H1 (cell line): ENCODE measurements at regions not wholly inside any gene's neighbourhood (a gene's known extent, or its start where the extent isn't known, plus 50 kb on each side); places are given as distances from the start of the nearest gene placed in this dataset.

ENCODE experiments used
- CTCF ChIA-PET: fragments of 300-600 bp; sonication (Branson Sonifier 250); formaldehyde crosslinking; loops from one replicate; lab custom pipeline; 2021; ENCODE audit not compliant: partially characterized antibody; lab: Charles Lee
- POLR2A ChIA-PET: fragments of 300-600 bp; sonication (Branson Sonifier 250); formaldehyde crosslinking; loops from one replicate; lab custom pipeline; 2021; ENCODE audit warnings: inconsistent platforms; ENCODE audit not compliant: partially characterized antibody; lab: Charles Lee
- DNase-seq, 2 experiments: peaks; one replicate each; pipeline versions ENCODE4 v3.0.0 to v3.0.0-alpha.2; 2010 to 2022; ENCODE audit warnings: low spot score in 2 of 2, low read depth in 1 of 2, mixed read lengths in 1 of 2
- FAIRE-seq: peaks from 2 replicates; lab custom pipeline; 2011; peaks lifted over from hg19 to GRCh38; lab: Jason Lieb, UNC
- H2AFZ ChIP-seq: 2 replicates; pipeline ENCODE4 v1.8.1; 2012; ENCODE audit warnings: low read length, inconsistent platforms
- H2AK5ac ChIP-seq: 2 replicates; pipeline ENCODE4 v1.6.1; 2013; ENCODE audit warnings: low read depth, low read length
- H2BK120ac ChIP-seq: replicated peaks from 2 replicates; pipeline ENCODE3; 2013; ENCODE audit warnings: low read depth, low read length, inconsistent platforms
- H2BK12ac ChIP-seq: 2 replicates; pipeline ENCODE4 v1.6.1; 2013; ENCODE audit warnings: low read depth, low read length
- H2BK15ac ChIP-seq: 2 replicates; pipeline ENCODE4 v1.6.1; 2013; ENCODE audit warnings: low read length
- H2BK20ac ChIP-seq: 2 replicates; pipeline ENCODE4 v1.6.1; 2013; ENCODE audit warnings: low read length
- H2BK5ac ChIP-seq: 2 replicates; pipeline ENCODE4 v1.6.1; 2013; ENCODE audit warnings: low read depth, low read length
- H3K14ac ChIP-seq: 2 replicates; pipeline ENCODE4 v1.6.1; 2013; ENCODE audit warnings: inconsistent platforms; ENCODE audit not compliant: insufficient read length
- H3K18ac ChIP-seq: 2 replicates; pipeline ENCODE4 v1.6.1; 2013; ENCODE audit warnings: low read length; ENCODE audit errors: extremely low read depth
- H3K23ac ChIP-seq: 2 replicates; pipeline ENCODE4 v1.6.1; 2013; ENCODE audit warnings: inconsistent platforms; ENCODE audit not compliant: insufficient read length
- H3K23me2 ChIP-seq: 2 replicates; pipeline ENCODE4 v1.6.1; 2013; ENCODE audit warnings: low read depth, low read length
- H3K27ac ChIP-seq: 2 replicates; pipeline ENCODE4 v1.6.1; 2011; ENCODE audit warnings: low read depth, low read length, inconsistent platforms
- H3K27me3 ChIP-seq, 4 experiments: replicated peaks in 1 of 4; 1 replicate in 1 of 4; 2 replicates in 3 of 4; pipeline versions ENCODE4 v1.6.1 to v1.8.1; 2011 to 2013; ENCODE audit warnings: low read length in 3 of 4, mild to moderate bottlenecking in 3 of 4, inconsistent platforms in 2 of 4, mixed read lengths in 2 of 4, moderate library complexity in 1 of 4; ENCODE audit not compliant: control insufficient read depth in 3 of 4, insufficient read depth in 3 of 4; ENCODE audit errors: extremely low read depth in 1 of 4
- H3K36me3 ChIP-seq, 4 experiments: 2 replicates each; pipeline versions ENCODE4 v1.6.1 to v1.8.1; 2011 to 2013; ENCODE audit warnings: mild to moderate bottlenecking in 4 of 4, low read length in 3 of 4, moderate library complexity in 2 of 4, control low read depth in 1 of 4, inconsistent platforms in 1 of 4; ENCODE audit not compliant: insufficient read depth in 4 of 4, control insufficient read depth in 2 of 4
- H3K4ac ChIP-seq: replicated peaks from 2 replicates; pipeline ENCODE3; 2013; ENCODE audit warnings: low read length, low read depth, mixed read lengths, inconsistent platforms; ENCODE audit not compliant: insufficient read length
- H3K4me1 ChIP-seq, 4 experiments: replicated peaks in 1 of 4; 1 replicate in 1 of 4; 2 replicates in 3 of 4; pipeline versions ENCODE4 v1.6.1 to v1.8.1; 2011 to 2013; ENCODE audit warnings: low read length in 3 of 4, inconsistent platforms in 2 of 4, mixed read lengths in 1 of 4; ENCODE audit not compliant: insufficient read depth in 4 of 4, control insufficient read depth in 3 of 4
- H3K4me2 ChIP-seq, 2 experiments: 2 replicates each; pipeline versions ENCODE4 v1.6.1 to v1.8.1; 2011 to 2013; ENCODE audit warnings: low read depth in 2 of 2, low read length in 2 of 2, control low read depth in 1 of 2, inconsistent platforms in 1 of 2, mild to moderate bottlenecking in 1 of 2; ENCODE audit not compliant: insufficient read depth in 1 of 2
- H3K4me3 ChIP-seq, 4 experiments: fragments of 200-600, 300-600 bp in 1 of 4; sonication (generic), shearing (Covaris generic), sonication (Bioruptor Twin) in 1 of 4; 2 replicates each; pipeline versions ENCODE4 v1.5.1 to v1.8.1; 2011 to 2016; ENCODE audit warnings: low read length in 4 of 4, low read depth in 3 of 4, control low read depth in 2 of 4, inconsistent platforms in 2 of 4, mild to moderate bottlenecking in 2 of 4, mixed read lengths in 1 of 4, moderate library complexity in 1 of 4; ENCODE audit not compliant: insufficient read depth in 2 of 4; ENCODE audit errors: extremely low read depth in 1 of 4
- H3K56ac ChIP-seq: replicated peaks from 2 replicates; pipeline ENCODE3; 2013; ENCODE audit warnings: low read depth, mild to moderate bottlenecking, mixed read lengths, low read length, inconsistent platforms; ENCODE audit not compliant: insufficient read length
- H3K79me1 ChIP-seq: 2 replicates; pipeline ENCODE4 v1.6.1; 2013; ENCODE audit warnings: low read depth, low read length, control low read depth
- H3K79me2 ChIP-seq, 2 experiments: 2 replicates each; pipeline versions ENCODE4 v1.6.1 to v1.8.1; 2012 to 2013; ENCODE audit warnings: low read length in 2 of 2, mild to moderate bottlenecking in 2 of 2, inconsistent platforms in 1 of 2; ENCODE audit not compliant: insufficient read depth in 2 of 2, control insufficient read depth in 1 of 2
- H3K9ac ChIP-seq, 4 experiments: replicated peaks in 1 of 4; 1 replicate in 1 of 4; 2 replicates in 3 of 4; pipeline versions ENCODE4 v1.6.1 to v1.8.1; 2011 to 2013; ENCODE audit warnings: low read depth in 3 of 4, low read length in 3 of 4, control low read depth in 2 of 4, mild to moderate bottlenecking in 2 of 4, moderate library complexity in 2 of 4, inconsistent platforms in 1 of 4; ENCODE audit errors: extremely low read depth in 1 of 4
- H3K9me3 ChIP-seq, 2 experiments: 2 replicates each; pipeline versions ENCODE4 v1.6.1 to v1.8.1; 2012 to 2013; ENCODE audit warnings: mild to moderate bottlenecking in 2 of 2, moderate library complexity in 2 of 2, control low read depth in 1 of 2, inconsistent platforms in 1 of 2, low read depth in 1 of 2, low read length in 1 of 2, mixed read lengths in 1 of 2; ENCODE audit not compliant: insufficient read depth in 2 of 2
- H4K20me1 ChIP-seq, 2 experiments: replicated peaks in 1 of 2; 2 replicates each; pipeline versions ENCODE3 to v1.8.1; 2011 to 2013; ENCODE audit warnings: inconsistent platforms in 2 of 2, low read length in 2 of 2, mild to moderate bottlenecking in 1 of 2; ENCODE audit not compliant: insufficient read depth in 2 of 2, control insufficient read depth in 1 of 2
- H4K5ac ChIP-seq: 2 replicates; pipeline ENCODE4 v1.6.1; 2013; ENCODE audit warnings: low read length, low read depth, mixed read lengths, inconsistent platforms; ENCODE audit not compliant: insufficient read length
- H4K8ac ChIP-seq: 2 replicates; pipeline ENCODE4 v1.8.0; 2013; ENCODE audit warnings: mild to moderate bottlenecking, moderate library complexity, low read length, inconsistent platforms; ENCODE audit not compliant: insufficient read depth; ENCODE audit errors: extremely low read depth
- H4K91ac ChIP-seq: replicated peaks from 2 replicates; pipeline ENCODE3; 2013; ENCODE audit warnings: low read length, mixed read lengths, inconsistent platforms; ENCODE audit not compliant: insufficient read length
- RBBP5 ChIP-seq: IDR thresholded peaks from 2 replicates; pipeline ENCODE4 v1.7.1; 2012; ENCODE audit warnings: low read depth, mild to moderate bottlenecking, inconsistent platforms, low read length, moderate library complexity, borderline replicate concordance
- WGBS, 2 experiments: shearing (Covaris generic) in 1 of 2; methylation state at CpG; one replicate each; pipeline versions ENCODE4 v1.1.6 to v1.1.7; 2013 to 2015; ENCODE audit warnings: low lambda C conversion rate in 2 of 2, mixed read lengths in 2 of 2, inconsistent platforms in 1 of 2, low coverage in 1 of 2, missing lambda C conversion rate in 1 of 2; ENCODE audit not compliant: insufficient replicate concordance in 2 of 2, insufficient coverage in 1 of 2, insufficient read length in 1 of 2; ENCODE audit errors: extremely low coverage in 1 of 2, missing lambda C conversion rate in 1 of 2; 5-methylcytosine and 5-hydroxymethylcytosine counted together

GRCh38 chr3:159922861-159923312 lies 65.7 kb upstream of the IL12A start:
- Histone ChIP-seq H4K91ac (no peak overlapping the region), H3K23me2 (no peaks in the 10 kb centered on the region), H3K18ac (no peak overlapping the region), H4K20me1 (no peaks in the 10 kb centered on the region), H2BK120ac (no peak overlapping the region), H2BK20ac (no peak overlapping the region), H2AFZ (0 out of 2 replicates have a peak overlapping the region, but pooled peaks have one; percentile 74), H3K14ac (no peak overlapping the region), H2BK12ac (no peak overlapping the region), H2AK5ac (no peak overlapping the region; the same call in 1 of the 2 replicates), H3K79me1 (no peaks in the 10 kb centered on the region), H3K79me2 (no peaks in the 10 kb centered on the region), H3K9ac (no peak overlapping the region), H3K27me3 (no peaks in the 10 kb centered on the region), H3K23ac (no peak overlapping the region), H3K9me3 (no peaks in the 10 kb centered on the region), H4K5ac (no peak overlapping the region), H3K56ac (no peak overlapping the region), H3K36me3 (no peaks in the 10 kb centered on the region), H2BK15ac (no peak overlapping the region), H3K4ac (no peak overlapping the region), H3K4me2 (no peak overlapping the region), H2BK5ac (no peak overlapping the region), H3K4me3 (no peak overlapping the region), H4K8ac (no peak overlapping the region), H3K27ac (no peak overlapping the region), H3K4me1 (no peaks in the 10 kb centered on the region)
- ChIA-PET POLR2A (no interaction called here), CTCF (interaction anchor here (0.6 to 4.5 kb wide), 4 partner anchors 8 to 109 kb away, joined by 3 to 19 read pairs (median 3); no protein-coding TSS in a partner anchor)
- no peak for TF ChIP-seq RBBP5
- WGBS, 2 experiments = 81% methylated on average over 4 of the region's 4 CpGs; no CpG with 5 or more reads in 1 of the 2 experiments
- no peak for DNase-seq
- no peak for FAIRE-seq
